K562 (cell line): ENCODE measurements at regions not wholly inside any gene's neighbourhood (a gene's known extent, or its start where the extent isn't known, plus 50 kb on each side); places are given as distances from the start of the nearest gene placed in this dataset.

ENCODE experiments used
- GABPA ChIP-seq: fragments of 200-800 bp; sonication (Bioruptor generic); conservative IDR thresholded peaks from 2 replicates; pipeline ENCODE4 v1.6.1; 2016; ENCODE audit warnings: low read depth, missing genetic modification characterization, missing compliant biosample characterization
- TCF3 ChIP-seq: sonication (generic); formaldehyde crosslinking; IDR thresholded peaks from 2 replicates; pipeline ENCODE4 v1.4.0; 2020; ENCODE audit warnings: mild to moderate bottlenecking, missing genetic modification reagents
- ZNF79 ChIP-seq: fragments of 250-450 bp; sonication (Bioruptor Pico); IDR thresholded peaks from 2 replicates; pipeline ENCODE4 v1.4.0; 2020; ENCODE audit warnings: low read depth, mild to moderate bottlenecking, moderate library complexity
- TF ChIP-seq, protein P1 (sequence below): fragments of 450-650 bp; IDR thresholded peaks from 2 replicates; pipeline ENCODE4 v1.6.1; 2014; ENCODE audit warnings: low read depth, mild to moderate bottlenecking, moderate library complexity, borderline replicate concordance
- TF ChIP-seq, protein P2 (sequence below): fragments of 450-650 bp; IDR thresholded peaks from 2 replicates; pipeline ENCODE4 v1.6.1; 2018; ENCODE audit not compliant: partially characterized antibody
- TF ChIP-seq, protein P3 (sequence below): fragments of 150-350 bp; IDR thresholded peaks from 2 replicates; pipeline ENCODE4 v1.6.1; 2014; ENCODE audit warnings: low read depth, mild to moderate bottlenecking, low read length, borderline replicate concordance

DNA sequence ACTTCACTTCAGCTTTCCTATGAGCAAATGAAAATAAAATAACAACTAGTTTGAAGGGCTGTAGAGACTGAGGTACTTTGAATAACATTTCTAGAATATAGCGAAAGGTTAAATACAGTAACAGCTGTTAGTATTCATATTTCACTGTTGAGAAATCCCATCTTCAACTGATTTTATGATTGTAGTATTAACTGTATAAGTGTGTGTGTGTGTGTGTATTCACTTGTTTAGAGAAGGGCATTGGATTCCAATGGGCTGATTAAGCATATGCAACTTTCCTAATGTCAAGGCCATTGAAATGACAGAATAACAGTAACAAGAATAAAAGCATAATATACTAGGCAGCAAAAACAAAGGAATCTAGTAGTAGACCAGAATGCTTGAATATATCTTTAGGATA is 957.5 kb upstream of the EPHA7 start:
- TF ChIP-seq, protein P1, sequence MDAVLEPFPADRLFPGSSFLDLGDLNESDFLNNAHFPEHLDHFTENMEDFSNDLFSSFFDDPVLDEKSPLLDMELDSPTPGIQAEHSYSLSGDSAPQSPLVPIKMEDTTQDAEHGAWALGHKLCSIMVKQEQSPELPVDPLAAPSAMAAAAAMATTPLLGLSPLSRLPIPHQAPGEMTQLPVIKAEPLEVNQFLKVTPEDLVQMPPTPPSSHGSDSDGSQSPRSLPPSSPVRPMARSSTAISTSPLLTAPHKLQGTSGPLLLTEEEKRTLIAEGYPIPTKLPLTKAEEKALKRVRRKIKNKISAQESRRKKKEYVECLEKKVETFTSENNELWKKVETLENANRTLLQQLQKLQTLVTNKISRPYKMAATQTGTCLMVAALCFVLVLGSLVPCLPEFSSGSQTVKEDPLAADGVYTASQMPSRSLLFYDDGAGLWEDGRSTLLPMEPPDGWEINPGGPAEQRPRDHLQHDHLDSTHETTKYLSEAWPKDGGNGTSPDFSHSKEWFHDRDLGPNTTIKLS: no peak
- TF ChIP-seq, protein P2, sequence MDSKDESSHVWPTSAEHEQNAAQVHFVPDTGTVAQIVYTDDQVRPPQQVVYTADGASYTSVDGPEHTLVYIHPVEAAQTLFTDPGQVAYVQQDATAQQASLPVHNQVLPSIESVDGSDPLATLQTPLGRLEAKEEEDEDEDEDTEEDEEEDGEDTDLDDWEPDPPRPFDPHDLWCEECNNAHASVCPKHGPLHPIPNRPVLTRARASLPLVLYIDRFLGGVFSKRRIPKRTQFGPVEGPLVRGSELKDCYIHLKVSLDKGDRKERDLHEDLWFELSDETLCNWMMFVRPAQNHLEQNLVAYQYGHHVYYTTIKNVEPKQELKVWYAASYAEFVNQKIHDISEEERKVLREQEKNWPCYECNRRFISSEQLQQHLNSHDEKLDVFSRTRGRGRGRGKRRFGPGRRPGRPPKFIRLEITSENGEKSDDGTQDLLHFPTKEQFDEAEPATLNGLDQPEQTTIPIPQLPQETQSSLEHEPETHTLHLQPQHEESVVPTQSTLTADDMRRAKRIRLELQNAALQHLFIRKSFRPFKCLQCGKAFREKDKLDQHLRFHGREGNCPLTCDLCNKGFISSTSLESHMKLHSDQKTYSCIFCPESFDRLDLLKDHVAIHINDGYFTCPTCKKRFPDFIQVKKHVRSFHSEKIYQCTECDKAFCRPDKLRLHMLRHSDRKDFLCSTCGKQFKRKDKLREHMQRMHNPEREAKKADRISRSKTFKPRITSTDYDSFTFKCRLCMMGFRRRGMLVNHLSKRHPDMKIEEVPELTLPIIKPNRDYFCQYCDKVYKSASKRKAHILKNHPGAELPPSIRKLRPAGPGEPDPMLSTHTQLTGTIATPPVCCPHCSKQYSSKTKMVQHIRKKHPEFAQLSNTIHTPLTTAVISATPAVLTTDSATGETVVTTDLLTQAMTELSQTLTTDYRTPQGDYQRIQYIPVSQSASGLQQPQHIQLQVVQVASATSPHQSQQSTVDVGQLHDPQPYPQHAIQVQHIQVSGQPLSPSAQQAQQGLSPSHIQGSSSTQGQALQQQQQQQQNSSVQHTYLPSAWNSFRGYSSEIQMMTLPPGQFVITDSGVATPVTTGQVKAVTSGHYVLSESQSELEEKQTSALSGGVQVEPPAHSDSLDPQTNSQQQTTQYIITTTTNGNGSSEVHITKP: no peak
- TF ChIP-seq, protein P3, sequence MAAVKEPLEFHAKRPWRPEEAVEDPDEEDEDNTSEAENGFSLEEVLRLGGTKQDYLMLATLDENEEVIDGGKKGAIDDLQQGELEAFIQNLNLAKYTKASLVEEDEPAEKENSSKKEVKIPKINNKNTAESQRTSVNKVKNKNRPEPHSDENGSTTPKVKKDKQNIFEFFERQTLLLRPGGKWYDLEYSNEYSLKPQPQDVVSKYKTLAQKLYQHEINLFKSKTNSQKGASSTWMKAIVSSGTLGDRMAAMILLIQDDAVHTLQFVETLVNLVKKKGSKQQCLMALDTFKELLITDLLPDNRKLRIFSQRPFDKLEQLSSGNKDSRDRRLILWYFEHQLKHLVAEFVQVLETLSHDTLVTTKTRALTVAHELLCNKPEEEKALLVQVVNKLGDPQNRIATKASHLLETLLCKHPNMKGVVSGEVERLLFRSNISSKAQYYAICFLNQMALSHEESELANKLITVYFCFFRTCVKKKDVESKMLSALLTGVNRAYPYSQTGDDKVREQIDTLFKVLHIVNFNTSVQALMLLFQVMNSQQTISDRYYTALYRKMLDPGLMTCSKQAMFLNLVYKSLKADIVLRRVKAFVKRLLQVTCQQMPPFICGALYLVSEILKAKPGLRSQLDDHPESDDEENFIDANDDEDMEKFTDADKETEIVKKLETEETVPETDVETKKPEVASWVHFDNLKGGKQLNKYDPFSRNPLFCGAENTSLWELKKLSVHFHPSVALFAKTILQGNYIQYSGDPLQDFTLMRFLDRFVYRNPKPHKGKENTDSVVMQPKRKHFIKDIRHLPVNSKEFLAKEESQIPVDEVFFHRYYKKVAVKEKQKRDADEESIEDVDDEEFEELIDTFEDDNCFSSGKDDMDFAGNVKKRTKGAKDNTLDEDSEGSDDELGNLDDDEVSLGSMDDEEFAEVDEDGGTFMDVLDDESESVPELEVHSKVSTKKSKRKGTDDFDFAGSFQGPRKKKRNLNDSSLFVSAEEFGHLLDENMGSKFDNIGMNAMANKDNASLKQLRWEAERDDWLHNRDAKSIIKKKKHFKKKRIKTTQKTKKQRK: no peak
- no peak for TF ChIP-seq TCF3 (CRISPR knock-in tag)
- TF ChIP-seq GABPA (tag): no peak
- no peak for TF ChIP-seq ZNF79
